ENCODE measurements at regions not wholly inside any gene's neighbourhood (a gene's known extent, or its start where the extent isn't known, plus 50 kb on each side); places are given as distances from the start of the nearest gene placed in this dataset.
"Not testable (repeated sequence)": the region's sequence is repeated elsewhere in the genome, so short reads cannot be mapped to it uniquely, and the experiment has no call there.

GRCh38 chr15:58374147-58374546, 57.6 kb upstream of the LIPC start:
- no peak overlapping the region for H3K4me3 ChIP-seq (ENCODE audit: low read depth, low read length)
- no peak for TF ChIP-seq CTCF (IDR thresholded peaks at IDR 0.05)
- H3K9ac ChIP-seq: no peak overlapping the region
- H3K79me2 ChIP-seq: no peaks in the 10 kb centered on the region
- no peaks in the 10 kb centered on the region for H3K4me1 ChIP-seq
- no peaks in the 10 kb centered on the region for H3K36me3 ChIP-seq (ENCODE audit: control insufficient read depth, insufficient read depth, low read length)
- no peak overlapping the region for H3K4me2 ChIP-seq (ENCODE audit: low read length)
- H3K9me3 ChIP-seq (ENCODE audit: control insufficient read depth, low read length): no peaks in the 10 kb centered on the region
- no peaks in the 10 kb centered on the region for H3K27me3 ChIP-seq (ENCODE audit: control insufficient read depth, insufficient read depth, low read length)
- no peak overlapping the region for H3K27ac ChIP-seq
- no peak overlapping the region for H2AFZ ChIP-seq

DNA sequence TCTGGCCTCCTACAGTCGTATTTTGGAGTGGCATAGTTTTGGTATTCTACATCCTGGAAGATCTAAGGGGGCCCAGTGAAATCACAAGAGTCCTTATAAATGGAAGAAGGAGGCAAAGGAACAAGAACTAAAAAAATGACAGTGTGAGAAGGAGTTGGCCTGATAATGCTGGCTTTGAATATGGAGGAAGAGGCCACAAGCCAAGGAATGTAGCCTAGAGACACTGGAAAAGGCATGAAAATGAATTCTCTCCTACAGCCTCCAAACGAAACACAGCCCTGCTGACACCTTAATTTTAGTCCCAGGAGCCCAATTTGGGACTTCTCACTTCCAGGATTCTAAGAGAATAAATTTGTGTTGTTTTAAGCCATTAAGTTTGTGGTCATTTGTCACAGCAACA, 54.6 kb upstream of the LIPC start:
- Histone ChIP-seq H3K27ac (no peak overlapping the region), H3K27me3 (ENCODE audit: control insufficient read depth, insufficient read depth, low read length) (no peaks in the 10 kb centered on the region), H3K4me2 (ENCODE audit: low read length) (no peak overlapping the region), H3K36me3 (ENCODE audit: control insufficient read depth, insufficient read depth, low read length) (no peaks in the 10 kb centered on the region), H3K79me2 (no peaks in the 10 kb centered on the region), H3K9me3 (ENCODE audit: control insufficient read depth, low read length) (no peaks in the 10 kb centered on the region), H3K4me3 (ENCODE audit: low read depth, low read length) (no peak overlapping the region), H2AFZ (no peak overlapping the region), H3K4me1 (no peaks in the 10 kb centered on the region), H3K9ac (no peak overlapping the region)
- TF ChIP-seq CTCF (IDR thresholded peaks at IDR 0.05): no peak

- Histone ChIP-seq H3K9me3 (ENCODE audit: control insufficient read depth, low read length) (no peaks in the 10 kb centered on the region), H3K36me3 (ENCODE audit: control insufficient read depth, insufficient read depth, low read length) (no peaks in the 10 kb centered on the region), H2AFZ (no peak overlapping the region), H3K4me2 (ENCODE audit: low read length) (no peak overlapping the region), H3K79me2 (no peaks in the 10 kb centered on the region), H3K27ac (no peak overlapping the region), H3K27me3 (ENCODE audit: control insufficient read depth, insufficient read depth, low read length) (no peaks in the 10 kb centered on the region), H3K4me3 (ENCODE audit: low read depth, low read length) (no peak overlapping the region), H3K9ac (no peak overlapping the region), H3K4me1 (no peaks in the 10 kb centered on the region)
- TF ChIP-seq CTCF (IDR thresholded peaks at IDR 0.05): no peak
Observed at GRCh38 chr15:58378241-58379085, 53.3 kb upstream of the LIPC start.

GRCh38 chr15:58379454-58379853, 52.3 kb upstream of the LIPC start:
- not testable (repeated sequence) for H2AFZ ChIP-seq; H3K9ac ChIP-seq; H3K4me1 ChIP-seq; H3K4me2 ChIP-seq (ENCODE audit: low read length); H3K27ac ChIP-seq; H3K27me3 ChIP-seq (ENCODE audit: control insufficient read depth, insufficient read depth, low read length); H3K4me3 ChIP-seq (ENCODE audit: low read depth, low read length); H3K79me2 ChIP-seq; H3K9me3 ChIP-seq (ENCODE audit: control insufficient read depth, low read length); H3K36me3 ChIP-seq (ENCODE audit: control insufficient read depth, insufficient read depth, low read length)

DNA sequence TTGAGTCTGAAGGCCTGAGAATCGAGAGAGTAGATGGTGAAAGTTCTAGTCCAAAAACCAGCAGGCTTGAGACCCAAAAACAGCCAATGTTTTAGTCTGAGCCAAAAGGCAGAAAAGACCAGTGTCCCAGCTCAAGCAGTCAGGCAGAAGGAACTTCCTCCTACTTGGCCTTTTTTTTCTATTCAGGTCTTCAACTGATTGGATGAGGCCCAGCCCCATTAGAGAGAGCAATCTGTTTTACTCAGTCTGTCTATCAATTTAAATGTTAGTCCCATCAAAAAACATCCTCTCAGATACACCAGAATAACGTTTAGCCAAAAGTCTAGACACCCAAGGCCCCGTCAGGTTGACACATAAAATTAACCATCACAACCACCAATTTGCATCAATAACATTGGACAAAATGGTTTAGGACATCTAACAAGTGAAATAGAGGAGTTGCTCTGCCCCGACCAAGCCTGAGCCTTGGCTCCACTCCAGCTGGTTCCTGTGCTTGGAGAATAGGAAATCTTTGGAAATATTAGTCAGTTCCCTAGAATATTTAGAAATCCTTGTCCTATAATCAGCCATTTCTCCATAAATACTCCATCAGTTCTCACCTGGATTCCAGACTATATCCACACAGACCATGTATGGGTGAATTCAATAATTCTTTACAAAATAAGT, 51.4 kb upstream of the LIPC start:
- no peaks in the 10 kb centered on the region for H3K79me2 ChIP-seq
- no peak overlapping the region for H3K4me2 ChIP-seq (ENCODE audit: low read length)
- no peaks in the 10 kb centered on the region for H3K36me3 ChIP-seq (ENCODE audit: control insufficient read depth, insufficient read depth, low read length)
- no peak overlapping the region for H3K27ac ChIP-seq
- H3K9ac ChIP-seq: no peak overlapping the region
- no peaks in the 10 kb centered on the region for H3K4me1 ChIP-seq
- no peak for TF ChIP-seq CTCF (IDR thresholded peaks at IDR 0.05)
- no peaks in the 10 kb centered on the region for H3K27me3 ChIP-seq (ENCODE audit: control insufficient read depth, insufficient read depth, low read length)
- H3K4me3 ChIP-seq (ENCODE audit: low read depth, low read length): no peak overlapping the region
- no peak overlapping the region for H2AFZ ChIP-seq
- H3K9me3 ChIP-seq (ENCODE audit: control insufficient read depth, low read length): no peaks in the 10 kb centered on the region

Data from parathyroid adenoma (tissue), 2 donors.